ENCODE measurements at regions not wholly inside any gene's neighbourhood (a gene's known extent, or its start where the extent isn't known, plus 50 kb on each side); places are given as distances from the start of the nearest gene placed in this dataset.
A peak's percentile ranks its signal among the peaks of the same experiment; 100 is the strongest.
"Not testable (repeated sequence)": the region's sequence is repeated elsewhere in the genome, so short reads cannot be mapped to it uniquely, and the experiment has no call there.

GRCh38 chr6:156687789-156688619 is 89.2 kb upstream of the ARID1B start:
- DNase-seq, result peak; percentile 79

- peak; percentile 95 for DNase-seq
Measured at GRCh38 chr6:156686995-156687788, 90.0 kb upstream of the ARID1B start.

DNA sequence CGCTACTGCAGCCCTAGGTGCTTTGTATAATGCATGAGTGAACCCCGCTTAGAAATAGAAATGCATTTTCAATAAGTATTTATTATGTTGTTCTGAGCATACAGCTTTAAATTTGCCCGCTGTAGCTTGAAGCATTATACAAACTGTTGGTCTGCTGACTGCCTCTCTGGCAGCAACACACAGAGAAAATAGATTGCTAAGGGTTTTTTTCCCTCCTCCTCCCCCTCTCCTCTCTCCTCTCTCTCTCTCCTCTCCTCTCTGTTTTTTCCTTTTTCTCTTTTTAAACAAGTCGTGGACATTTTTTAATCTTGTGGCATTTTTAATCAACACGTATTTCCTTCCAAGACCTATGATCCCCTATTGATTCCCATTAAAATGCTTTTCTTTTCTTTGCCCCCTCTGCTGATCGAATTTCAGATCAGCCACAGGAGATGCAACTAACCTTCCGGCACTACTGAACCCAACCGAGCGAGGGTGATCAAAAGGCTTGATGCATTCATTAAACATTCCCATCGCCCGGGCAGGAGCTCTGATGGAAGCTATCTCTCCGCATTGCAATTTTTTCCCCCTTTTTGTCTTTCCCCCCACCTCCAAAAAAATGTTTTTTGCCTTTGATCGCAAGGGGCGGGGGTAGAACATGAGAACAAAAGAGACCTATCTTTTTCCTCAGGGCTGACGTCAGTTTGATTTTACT is 90.7 kb upstream of the ARID1B start:
- peak; percentile 95 for DNase-seq

GRCh38 chr6:156685823-156686222 is 91.4 kb upstream of the ARID1B start:
- no peak for DNase-seq

GRCh38 chr6:156683821-156684220 is 93.4 kb upstream of the ARID1B start:
- DNase-seq, result no peak

DNA sequence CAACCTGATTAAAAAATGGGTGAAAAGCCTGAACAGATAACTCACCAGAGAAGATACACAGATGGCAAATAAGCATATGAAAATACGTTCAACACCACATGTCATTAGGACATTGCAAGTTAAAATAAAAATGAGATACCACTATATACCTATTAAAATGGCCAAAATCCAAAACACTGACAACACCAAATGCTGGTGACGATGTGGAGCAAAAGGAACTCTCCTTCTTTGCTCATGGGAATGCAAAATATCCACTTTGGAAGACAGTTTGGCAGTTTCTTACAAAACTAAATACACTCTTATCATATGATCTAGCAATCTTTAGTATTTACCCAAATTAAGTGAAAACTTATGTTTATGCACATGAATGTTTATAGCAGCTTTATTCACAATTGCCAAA is 100.5 kb upstream of the ARID1B start:
- no peak for DNase-seq

DNA sequence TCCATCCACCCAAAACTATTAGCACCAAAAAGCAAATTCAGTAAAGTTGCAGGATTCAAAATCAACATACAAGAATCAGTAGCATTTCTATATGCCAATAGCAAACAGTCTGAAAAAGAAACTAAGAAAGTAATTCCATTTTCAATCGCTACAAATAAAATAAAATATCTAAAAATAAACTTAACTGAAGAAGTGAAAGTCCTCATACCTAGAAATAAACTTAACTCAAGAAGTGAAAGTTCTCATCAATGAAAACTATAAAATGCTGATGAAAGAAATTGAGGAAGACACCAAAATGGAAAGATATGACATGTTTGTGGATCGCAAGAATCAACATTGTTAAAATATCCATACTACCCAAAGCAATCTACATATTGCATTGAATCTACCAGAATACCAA is 103.0 kb upstream of the ARID1B start:
- no peak for DNase-seq

DNA sequence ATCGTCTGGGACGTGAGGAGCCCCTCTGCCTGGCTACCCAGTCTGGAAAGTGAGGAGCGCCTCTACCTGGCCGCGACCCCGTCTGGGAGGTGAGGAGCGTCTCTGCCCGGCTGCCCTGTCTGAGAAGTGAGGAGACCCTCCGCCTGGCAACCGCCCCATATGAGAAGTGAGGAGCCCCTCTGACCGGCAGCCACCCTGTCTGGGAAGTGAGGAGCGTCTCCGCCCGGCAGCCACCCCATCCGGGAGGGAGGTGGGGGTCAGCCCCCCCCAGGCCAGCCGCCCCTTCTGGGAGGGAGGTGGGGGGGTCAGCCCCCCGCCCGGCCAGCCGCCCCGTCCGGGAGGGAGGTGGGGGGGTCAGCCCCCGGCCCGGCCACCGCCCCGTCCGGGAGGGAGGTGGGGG is 107.1 kb upstream of the ARID1B start:
- DNase-seq, result not testable (repeated sequence)

- no peak for DNase-seq
Measured at GRCh38 chr6:156662025-156662445, 115.1 kb upstream of the ARID1B start.

- no peak for DNase-seq
Measured at GRCh38 chr6:156660389-156660788, 116.8 kb upstream of the ARID1B start.

DNA sequence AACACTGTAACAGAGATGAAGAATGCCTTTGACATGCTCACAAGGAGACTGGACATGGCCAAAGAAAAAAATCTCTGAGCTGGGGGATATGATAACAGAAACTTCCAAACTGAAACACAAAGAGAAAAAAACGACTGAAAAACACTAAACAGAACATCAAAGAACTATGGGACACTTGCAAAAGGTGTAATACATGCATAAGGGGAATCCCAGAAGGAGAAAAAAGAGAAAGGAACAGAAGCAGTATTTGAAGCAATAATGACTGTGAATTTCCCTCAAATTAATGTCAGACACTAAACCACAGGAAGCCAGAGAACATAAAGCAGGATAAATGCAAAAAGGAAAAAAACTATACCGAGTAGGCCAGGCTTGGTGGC is 117.4 kb upstream of the ARID1B start:
- DNase-seq, result no peak

DNA sequence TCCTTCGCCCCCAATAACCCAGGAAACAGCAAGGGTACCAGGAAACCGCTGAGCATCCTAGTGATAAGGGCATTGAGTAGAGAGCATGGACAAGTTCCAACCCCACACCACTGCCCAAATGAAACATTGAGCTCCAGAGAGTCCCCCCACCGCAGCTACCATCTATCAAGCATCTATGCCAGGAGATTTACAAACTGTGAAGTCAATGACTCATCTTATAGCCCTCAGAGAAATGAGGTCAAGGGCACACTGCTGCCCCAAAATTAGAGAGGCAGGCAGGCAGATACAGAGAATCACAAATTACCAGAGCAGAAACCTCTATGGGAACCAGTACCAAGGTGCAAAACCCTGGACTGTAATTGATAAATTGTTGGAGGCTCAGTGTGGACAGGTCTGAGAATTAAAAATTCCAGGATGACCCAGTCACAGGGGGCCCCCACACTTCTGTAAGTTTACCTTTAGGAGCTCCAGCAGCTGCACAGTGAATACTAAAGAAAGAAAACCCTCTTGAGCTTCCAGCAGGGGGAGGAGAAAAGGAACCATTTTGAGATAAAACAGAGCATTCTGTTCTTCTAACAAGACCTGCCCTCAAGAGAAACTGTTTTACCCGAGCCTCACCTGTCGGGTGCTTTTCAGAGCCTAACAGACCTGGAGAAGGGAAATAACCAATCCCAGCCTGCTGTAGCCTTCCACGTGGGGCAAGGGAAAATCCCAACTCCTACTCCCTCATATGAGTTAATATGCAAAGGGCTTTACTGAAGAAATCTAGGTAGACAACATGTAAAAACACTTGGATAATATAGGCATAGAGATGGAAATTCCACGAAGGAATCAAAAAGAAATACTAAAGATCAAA is 118.0 kb upstream of the ARID1B start:
- DNase-seq, result no peak

GRCh38 chr6:156658186-156658965 is 118.8 kb upstream of the ARID1B start:
- no peak for DNase-seq

DNA sequence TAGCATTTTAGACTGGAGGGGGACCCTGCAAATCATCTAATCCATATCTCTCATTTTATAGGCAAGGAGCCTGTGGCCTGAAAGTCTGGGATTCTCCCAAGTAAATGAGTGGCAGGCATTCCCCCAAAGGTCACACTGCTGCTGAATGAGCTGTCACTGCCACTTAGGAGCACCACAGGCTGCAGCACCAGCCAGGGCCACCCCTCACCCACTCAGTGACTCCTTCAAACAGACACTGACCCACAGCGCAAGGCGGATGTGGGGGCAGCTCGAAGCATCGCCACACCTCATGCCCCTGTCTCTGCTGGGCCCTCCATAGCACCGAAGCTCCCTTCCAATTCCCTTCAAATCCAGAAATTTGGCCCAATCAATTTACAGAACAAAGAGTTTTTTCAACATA is 119.9 kb upstream of the ARID1B start:
- no peak for DNase-seq

- DNase-seq, result peak; percentile 35
Measured at GRCh38 chr6:156654919-156655918, 122.0 kb upstream of the ARID1B start.

- no peak for DNase-seq
Measured at GRCh38 chr6:156652231-156652750, 124.9 kb upstream of the ARID1B start.

DNA sequence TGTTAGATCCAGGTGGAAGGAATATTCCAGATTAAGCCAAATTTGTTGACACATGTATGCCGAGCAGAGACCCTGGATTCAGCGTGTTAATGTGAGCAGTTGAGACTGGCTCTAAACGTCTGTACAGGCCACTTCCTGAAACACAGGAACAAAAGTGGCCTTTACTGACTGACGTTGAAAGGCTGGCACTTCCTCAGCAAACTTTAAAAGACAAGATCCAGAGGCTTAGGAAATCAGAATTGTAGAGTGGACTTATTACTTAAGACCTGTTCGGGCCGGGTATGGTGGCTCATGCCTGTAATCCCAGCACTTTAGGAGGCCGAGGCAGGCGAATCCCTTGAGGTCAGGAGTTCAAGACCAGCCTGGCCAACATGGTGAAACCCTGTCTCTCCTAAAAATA is 125.7 kb upstream of the ARID1B start:
- DNase-seq, result no peak

- DNase-seq, result no peak
Measured at GRCh38 chr6:156650896-156651390, 126.2 kb upstream of the ARID1B start.

DNA sequence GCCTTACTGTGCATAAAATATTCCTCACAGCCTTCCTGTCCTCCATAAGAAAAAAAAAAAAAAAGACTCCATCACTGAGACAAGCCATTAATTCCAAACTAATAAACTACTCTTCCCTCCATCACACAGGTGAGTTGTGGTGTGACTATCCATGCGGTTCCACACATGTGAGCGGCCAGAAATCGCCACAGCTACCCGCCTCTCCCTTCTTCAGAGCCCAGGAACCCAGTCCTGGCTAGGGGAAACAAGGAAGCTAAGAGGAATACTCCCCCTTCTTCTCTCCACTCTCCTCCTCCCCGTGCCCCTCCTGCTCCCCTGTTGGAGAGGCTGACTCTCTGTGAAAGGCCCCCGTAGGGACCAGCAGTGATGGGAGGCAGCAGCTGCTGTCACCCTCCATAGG is 128.6 kb upstream of the ARID1B start:
- no peak for DNase-seq

DNA sequence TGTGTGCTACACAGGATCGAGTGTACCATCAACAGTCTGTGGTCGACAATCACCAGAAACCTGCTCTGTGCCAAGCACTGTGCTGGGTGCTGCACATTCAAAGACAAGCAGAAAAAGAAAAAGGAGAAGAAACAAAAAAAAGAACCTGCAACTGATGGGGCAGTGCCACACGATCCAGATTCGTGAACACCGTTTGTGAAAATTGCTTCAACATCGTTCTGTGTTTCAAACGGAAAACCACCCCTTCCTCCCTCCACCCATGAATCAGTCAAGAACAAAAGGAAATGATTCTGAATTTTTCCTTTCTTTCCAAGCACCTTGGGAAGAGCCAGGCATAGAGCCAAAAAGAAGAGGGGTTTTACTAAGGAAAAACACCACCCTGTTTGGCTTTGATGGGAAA is 129.2 kb upstream of the ARID1B start:
- no peak for DNase-seq

Data from NCI-H146 (cell line).